Lower lobe of right lung (tissue), 2 donors: ENCODE measurements at regions not wholly inside any gene's neighbourhood (a gene's known extent, or its start where the extent isn't known, plus 50 kb on each side); places are given as distances from the start of the nearest gene placed in this dataset.

Experiments used
- ATAC-seq, 2 donors: fragments of 200-7000 bp; cut with Tn5 transposase; one replicate each; pipeline ENCODE4 v1.9.1; 2020 to 2022; ENCODE audit warnings: mild to moderate bottlenecking in 2 of 2, moderate library complexity in 2 of 2
- DNase-seq: peaks from one replicate; pipeline ENCODE4 v3.0.0-alpha.2; 2020
- H3K27ac ChIP-seq: fragments of 200-600 bp; one replicate; pipeline ENCODE4 v1.8.0; 2022
- H3K27me3 ChIP-seq: fragments of 200-600 bp; one replicate; pipeline ENCODE4 v1.8.0; 2022; ENCODE audit warnings: low read depth
- H3K36me3 ChIP-seq: fragments of 200-600 bp; one replicate; pipeline ENCODE4 v1.8.0; 2022; ENCODE audit warnings: mild to moderate bottlenecking
- H3K4me1 ChIP-seq: fragments of 200-600 bp; one replicate; pipeline ENCODE4 v1.8.0; 2022
- H3K4me3 ChIP-seq: fragments of 200-600 bp; one replicate; pipeline ENCODE4 v1.8.0; 2022; ENCODE audit warnings: mild to moderate bottlenecking
- H3K9me3 ChIP-seq: fragments of 200-600 bp; one replicate; pipeline ENCODE4 v1.8.0; 2022
- CTCF ChIP-seq: fragments of 200-600 bp; IDR thresholded peaks from one replicate; pipeline ENCODE4 v1.8.0; 2022; ENCODE audit warnings: antibody characterized with exemption, mild to moderate bottlenecking
- intact Hi-C: fragments of 100-400 bp; cut with DNase I; formaldehyde crosslinking; loops from one replicate; pipeline ENCODE4 v1.11.0; 2022
- donor health status: DM: no; HTN: yes; CAD: no; lungs with severe emphysema.

- Histone ChIP-seq H3K4me3 (no peak overlapping the region), H3K36me3 (no peaks in the 10 kb centered on the region), H3K4me1 (no peaks in the 10 kb centered on the region), H3K27ac (no peak overlapping the region), H3K27me3 (no peaks in the 10 kb centered on the region), H3K9me3 (no peaks in the 10 kb centered on the region)
- ATAC-seq (no peak), DNase-seq (no peak)
- TF ChIP-seq CTCF = no peak
- intact Hi-C loops = no loop called here
Observed at GRCh38 chr14:29454026-29454693, 473.5 kb downstream of the PRKD1 start.

GRCh38 chr14:29458547-29458946, 469.1 kb downstream of the PRKD1 start:
- H3K27me3 ChIP-seq = no peaks in the 10 kb centered on the region
- H3K4me3 ChIP-seq = no peak overlapping the region
- no peaks in the 10 kb centered on the region for H3K9me3 ChIP-seq
- ATAC-seq (no peak), DNase-seq (no peak)
- no peaks in the 10 kb centered on the region for H3K36me3 ChIP-seq
- H3K4me1 ChIP-seq = no peaks in the 10 kb centered on the region
- TF ChIP-seq CTCF = no peak
- intact Hi-C loops = no loop called here
- no peak overlapping the region for H3K27ac ChIP-seq

- no peak for TF ChIP-seq CTCF
- DNase-seq (no peak), ATAC-seq (no peak)
- intact Hi-C loops = no loop called here
- H3K4me3 ChIP-seq = no peak overlapping the region
- H3K4me1 ChIP-seq = no peaks in the 10 kb centered on the region
- H3K36me3 ChIP-seq = no peaks in the 10 kb centered on the region
- no peak overlapping the region for H3K27ac ChIP-seq
- H3K27me3 ChIP-seq = no peaks in the 10 kb centered on the region
- no peaks in the 10 kb centered on the region for H3K9me3 ChIP-seq
Observed at GRCh38 chr14:29459531-29459930, 468.1 kb downstream of the PRKD1 start.

- H3K9me3 ChIP-seq = no peaks in the 10 kb centered on the region
- no peaks in the 10 kb centered on the region for H3K36me3 ChIP-seq
- no peak for ATAC-seq
- intact Hi-C loops = no loop called here
- H3K4me3 ChIP-seq = no peak overlapping the region
- DNase-seq = no peak
- no peaks in the 10 kb centered on the region for H3K27me3 ChIP-seq
- TF ChIP-seq CTCF = no peak
- no peak overlapping the region for H3K27ac ChIP-seq
- H3K4me1 ChIP-seq = no peaks in the 10 kb centered on the region
Observed at GRCh38 chr14:29459969-29460560, 467.6 kb downstream of the PRKD1 start.

GRCh38 chr14:29461101-29461500, 466.5 kb downstream of the PRKD1 start:
- no peak for ATAC-seq

More at GRCh38 chr14:29461101-29461500, 466.5 kb downstream of the PRKD1 start:
- Histone ChIP-seq H3K36me3 (no peaks in the 10 kb centered on the region), H3K27ac (no peak overlapping the region), H3K4me1 (no peaks in the 10 kb centered on the region), H3K4me3 (no peak overlapping the region), H3K27me3 (no peaks in the 10 kb centered on the region), H3K9me3 (no peaks in the 10 kb centered on the region)
- intact Hi-C loops = no loop called here
- TF ChIP-seq CTCF = no peak
- DNase-seq = no peak
